Thyroid gland (tissue), 4 donors: ENCODE measurements at regions not wholly inside any gene's neighbourhood (a gene's known extent, or its start where the extent isn't known, plus 50 kb on each side); places are given as distances from the start of the nearest gene placed in this dataset.

Source experiments
- DNase-seq, 2 donors: peaks; one replicate each; pipeline ENCODE4 v3.0.0-alpha.2; 2019
- H3K27ac ChIP-seq, 3 donors: fragments of 200-600 bp; sonication (generic); 1 replicate in 2 of 3; 2 replicates in 1 of 3; pipeline ENCODE4 v1.5.1; 2016 to 2019; ENCODE audit warnings: mild to moderate bottlenecking in 1 of 3, moderate library complexity in 1 of 3
- H3K27me3 ChIP-seq: fragments of 200-600 bp; sonication (generic); one replicate; pipeline ENCODE4 v1.5.1; 2019
- H3K36me3 ChIP-seq, 2 donors: fragments of 200-600 bp; sonication (generic); one replicate each; pipeline ENCODE4 v1.5.1; 2016 to 2019
- H3K4me1 ChIP-seq, 2 donors: fragments of 200-600 bp; sonication (generic); one replicate each; pipeline ENCODE4 v1.5.1; 2017 to 2019
- H3K4me3 ChIP-seq, 3 donors: fragments of 200-600 bp; sonication (generic); replicated peaks in 1 of 3; 1 replicate in 2 of 3; 2 replicates in 1 of 3; pipeline ENCODE4 v1.5.1; 2016; ENCODE audit warnings: mild to moderate bottlenecking in 1 of 3
- H3K9me3 ChIP-seq: fragments of 200-600 bp; sonication (generic); one replicate; pipeline ENCODE4 v1.5.1; 2017
- CTCF ChIP-seq, 6 experiments: fragments of 200-600 bp in 3 of 6; fragments of 450-650 bp in 3 of 6; sonication (generic) in 3 of 6; IDR thresholded peaks; one replicate each; pipeline ENCODE4 v1.5.1; 2016 to 2019; ENCODE audit warnings: antibody characterized with exemption in 6 of 6, mild to moderate bottlenecking in 2 of 6, inconsistent platforms in 1 of 6, moderate library complexity in 1 of 6
- POLR2A ChIP-seq, 2 donors: fragments of 450-650 bp; IDR thresholded peaks; one replicate each; pipeline ENCODE4 v1.6.1; 2017; ENCODE audit warnings: antibody characterized with exemption in 2 of 2, mild to moderate bottlenecking in 2 of 2, moderate library complexity in 1 of 2
- WGBS, 2 donors: methylation state at CpG; one replicate each; pipeline ENCODE4 v1.1.5; 2017; 5-methylcytosine and 5-hydroxymethylcytosine counted together
- intact Hi-C: fragments of 100-400 bp; cut with DNase I; formaldehyde crosslinking; loops from one replicate; pipeline ENCODE4 v1.15.1; 2023

GRCh38 chr4:20122198-20122988, 129.3 kb upstream of the SLIT2 start:
- no peak for TF ChIP-seq CTCF (IDR thresholded peaks at IDR 0.05)
- TF ChIP-seq POLR2A (IDR thresholded peaks at IDR 0.05) = no peak
- WGBS, 2 donors = 94% methylated on average over 4 of the region's 4 CpGs
- H3K27me3 ChIP-seq = no peaks in the 10 kb centered on the region
- intact Hi-C loops = no loop called here
- H3K4me1 ChIP-seq = no peaks in the 10 kb centered on the region
- DNase-seq = no peak
- no peaks in the 10 kb centered on the region for H3K9me3 ChIP-seq
- H3K27ac ChIP-seq = no peak overlapping the region
- H3K4me3 ChIP-seq = no peak overlapping the region
- H3K36me3 ChIP-seq = no peaks in the 10 kb centered on the region

DNA sequence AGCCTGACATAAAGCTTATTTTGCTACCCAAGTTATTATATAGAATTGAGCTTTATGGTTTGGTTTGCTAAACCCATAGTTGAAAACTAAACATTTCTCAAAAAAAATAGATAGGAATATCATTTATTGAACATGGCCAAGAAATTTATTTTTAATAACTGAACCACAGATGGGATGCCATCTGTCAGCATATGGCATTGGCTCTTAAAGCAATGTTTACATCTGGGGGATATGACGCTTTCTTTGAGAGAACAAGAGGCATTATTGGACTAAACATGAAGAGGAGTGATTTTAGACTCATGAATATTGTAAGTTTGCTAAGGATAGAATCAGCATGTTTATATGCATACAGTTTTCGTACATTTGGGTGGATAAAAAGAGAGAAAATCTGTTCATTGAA, 132.6 kb upstream of the SLIT2 start:
- no peak overlapping the region for H3K4me3 ChIP-seq
- TF ChIP-seq CTCF (IDR thresholded peaks at IDR 0.05) = no peak
- intact Hi-C loops = no loop called here
- H3K27ac ChIP-seq = no peak overlapping the region
- DNase-seq = no peak
- no peaks in the 10 kb centered on the region for H3K9me3 ChIP-seq
- no peaks in the 10 kb centered on the region for H3K4me1 ChIP-seq
- WGBS, 2 donors = 49 to 86% methylated on average over 2 of the region's 2 CpGs
- no peaks in the 10 kb centered on the region for H3K27me3 ChIP-seq
- H3K36me3 ChIP-seq = no peaks in the 10 kb centered on the region

- no peaks in the 10 kb centered on the region for H3K4me1 ChIP-seq
- H3K4me3 ChIP-seq = no peak overlapping the region
- intact Hi-C loops = no loop called here
- H3K9me3 ChIP-seq = no peaks in the 10 kb centered on the region
- DNase-seq = no peak
- H3K36me3 ChIP-seq = no peaks in the 10 kb centered on the region
- TF ChIP-seq CTCF (IDR thresholded peaks at IDR 0.05) (no peak), POLR2A (IDR thresholded peaks at IDR 0.05) (no peak)
- WGBS, 2 donors = 19 to 24% methylated on average over 3 of the region's 3 CpGs
- no peaks in the 10 kb centered on the region for H3K27me3 ChIP-seq
- H3K27ac ChIP-seq = no peak overlapping the region
Observed at GRCh38 chr4:20109391-20109790, 142.3 kb upstream of the SLIT2 start.

GRCh38 chr4:20106921-20107320, 144.8 kb upstream of the SLIT2 start:
- DNase-seq = no peak

More at GRCh38 chr4:20106921-20107320, 144.8 kb upstream of the SLIT2 start:
- Histone ChIP-seq H3K36me3 (no peaks in the 10 kb centered on the region), H3K27me3 (no peaks in the 10 kb centered on the region), H3K9me3 (no peaks in the 10 kb centered on the region), H3K4me3 (no peak overlapping the region), H3K4me1 (no peaks in the 10 kb centered on the region), H3K27ac (no peak overlapping the region)
- no peak for TF ChIP-seq CTCF (IDR thresholded peaks at IDR 0.05)
- no peak for TF ChIP-seq POLR2A (IDR thresholded peaks at IDR 0.05)
- intact Hi-C loops = no loop called here
- WGBS, 2 donors = 94 to 96% methylated on average over 2 of the region's 2 CpGs
